ENCODE measurements at regions not wholly inside any gene's neighbourhood (a gene's known extent, or its start where the extent isn't known, plus 50 kb on each side); places are given as distances from the start of the nearest gene placed in this dataset.

- Histone ChIP-seq H3K27ac (ENCODE audit: low read depth, low read length) (no peak overlapping the region), H3K4me3 (ENCODE audit: low read depth, low read length) (no peak overlapping the region), H3K27me3 (ENCODE audit: control insufficient read depth, insufficient read depth, low read length) (no peaks in the 10 kb centered on the region), H3K9me3 (ENCODE audit: control insufficient read depth, insufficient read depth, low read length) (no peaks in the 10 kb centered on the region)
- DNase-seq (ENCODE audit: low read depth, low spot score) = no peak
- ChIA-PET CTCF (no interaction called here), POLR2A (no interaction called here)
- TF ChIP-seq CTCF (IDR thresholded peaks at IDR 0.05; ENCODE audit: low read depth, low read length) = no peak
Observed at GRCh38 chr4:54516556-54517215, 141.1 kb upstream of the KIT start.

- no peaks in the 10 kb centered on the region for H3K9me3 ChIP-seq (ENCODE audit: control insufficient read depth, insufficient read depth, low read length)
- no peak for DNase-seq (ENCODE audit: low read depth, low spot score)
- ChIA-PET CTCF (no interaction called here), POLR2A (no interaction called here)
- H3K27ac ChIP-seq (ENCODE audit: low read depth, low read length) = no peak overlapping the region
- TF ChIP-seq CTCF (IDR thresholded peaks at IDR 0.05; ENCODE audit: low read depth, low read length) = no peak
- no peak overlapping the region for H3K4me3 ChIP-seq (ENCODE audit: low read depth, low read length)
- H3K27me3 ChIP-seq (ENCODE audit: control insufficient read depth, insufficient read depth, low read length) = no peaks in the 10 kb centered on the region
Observed at GRCh38 chr4:54517781-54518444, 139.8 kb upstream of the KIT start.

- no peaks in the 10 kb centered on the region for H3K27me3 ChIP-seq (ENCODE audit: control insufficient read depth, insufficient read depth, low read length)
- ChIA-PET POLR2A (no interaction called here), CTCF (no interaction called here)
- no peak for TF ChIP-seq CTCF (IDR thresholded peaks at IDR 0.05; ENCODE audit: low read depth, low read length)
- H3K9me3 ChIP-seq (ENCODE audit: control insufficient read depth, insufficient read depth, low read length) = no peaks in the 10 kb centered on the region
- DNase-seq (ENCODE audit: low read depth, low spot score) = no peak
- no peak overlapping the region for H3K4me3 ChIP-seq (ENCODE audit: low read depth, low read length)
- H3K27ac ChIP-seq (ENCODE audit: low read depth, low read length) = no peak overlapping the region
Observed at GRCh38 chr4:54525602-54526001, 132.2 kb upstream of the KIT start.

- H3K27me3 ChIP-seq (ENCODE audit: control insufficient read depth, insufficient read depth, low read length) = no peaks in the 10 kb centered on the region
- CTCF ChIA-PET = no interaction called here
- no peak for DNase-seq (ENCODE audit: low read depth, low spot score)
- no peaks in the 10 kb centered on the region for H3K9me3 ChIP-seq (ENCODE audit: control insufficient read depth, insufficient read depth, low read length)
- POLR2A ChIA-PET = no interaction called here
- no peak overlapping the region for H3K4me3 ChIP-seq (ENCODE audit: low read depth, low read length)
- no peak for TF ChIP-seq CTCF (IDR thresholded peaks at IDR 0.05; ENCODE audit: low read depth, low read length)
- no peak overlapping the region for H3K27ac ChIP-seq (ENCODE audit: low read depth, low read length)
Observed at GRCh38 chr4:54526560-54526959, 131.2 kb upstream of the KIT start.

- TF ChIP-seq CTCF (IDR thresholded peaks at IDR 0.05; ENCODE audit: low read depth, low read length) = no peak
- Histone ChIP-seq H3K4me3 (ENCODE audit: low read depth, low read length) (no peak overlapping the region), H3K27me3 (ENCODE audit: control insufficient read depth, insufficient read depth, low read length) (no peaks in the 10 kb centered on the region), H3K9me3 (ENCODE audit: control insufficient read depth, insufficient read depth, low read length) (no peaks in the 10 kb centered on the region), H3K27ac (ENCODE audit: low read depth, low read length) (no peak overlapping the region)
- ChIA-PET POLR2A (no interaction called here), CTCF (no interaction called here)
- no peak for DNase-seq (ENCODE audit: low read depth, low spot score)
Observed at GRCh38 chr4:54527532-54527931, 130.2 kb upstream of the KIT start.
